Neural cell (in vitro differentiated cells): ENCODE measurements at regions not wholly inside any gene's neighbourhood (a gene's known extent, or its start where the extent isn't known, plus 50 kb on each side); places are given as distances from the start of the nearest gene placed in this dataset.

ENCODE experiments used
- H2AFZ ChIP-seq: fragments of 200-600, 300-800 bp; sonication (generic), shearing (Covaris generic); 2 replicates; pipeline ENCODE4 v1.6.0; 2014; ENCODE audit warnings: low read depth, mild to moderate bottlenecking, antibody characterized with exemption, low read length, moderate library complexity
- H3F3A ChIP-seq: fragments of 200-600 bp; shearing (Covaris generic); 2 replicates; pipeline ENCODE4 v1.6.1; 2016; ENCODE audit warnings: mild to moderate bottlenecking, moderate library complexity, mixed read lengths, antibody characterized with exemption, low read length; ENCODE audit not compliant: insufficient read depth, poor library complexity, severe bottlenecking
- H3K27ac ChIP-seq: fragments of 200-600, 300-800 bp; sonication (generic), shearing (Covaris generic); 2 replicates; pipeline ENCODE4 v1.5.1; 2014; ENCODE audit warnings: mild to moderate bottlenecking, low read length, moderate library complexity
- H3K27me3 ChIP-seq: fragments of 300-800, 200-600 bp; sonication (generic), shearing (Covaris generic); 2 replicates; pipeline ENCODE4 v1.6.0; 2014; ENCODE audit warnings: mild to moderate bottlenecking, low read depth, low read length, moderate library complexity; ENCODE audit not compliant: insufficient read depth
- H3K36me3 ChIP-seq: fragments of 300-800, 200-600 bp; sonication (generic), shearing (Covaris generic); 2 replicates; pipeline ENCODE4 v1.5.1; 2014; ENCODE audit warnings: mild to moderate bottlenecking, antibody characterized with exemption, low read length, moderate library complexity; ENCODE audit not compliant: insufficient read depth
- H3K4me2 ChIP-seq: fragments of 300-800, 200-600 bp; sonication (generic), shearing (Covaris generic); 2 replicates; pipeline ENCODE4 v1.6.0; 2014; ENCODE audit warnings: mild to moderate bottlenecking, low read length
- H3K4me3 ChIP-seq: fragments of 300-800, 200-600 bp; sonication (generic), shearing (Covaris generic); 2 replicates; pipeline ENCODE4 v1.5.1; 2014; ENCODE audit warnings: mild to moderate bottlenecking, low read length, moderate library complexity
- H3K79me2 ChIP-seq: fragments of 200-600 bp; shearing (Covaris generic); replicated peaks from 2 replicates; pipeline ENCODE4 v1.6.0; 2014; ENCODE audit warnings: mild to moderate bottlenecking, low read length, moderate library complexity; ENCODE audit not compliant: insufficient read depth
- H3K9ac ChIP-seq: fragments of 300-800, 200-600 bp; sonication (generic), shearing (Covaris generic); 2 replicates; pipeline ENCODE4 v1.6.1; 2016; ENCODE audit warnings: mild to moderate bottlenecking, low read length, mixed read lengths
- H3K9me2 ChIP-seq: fragments of 200-600 bp; shearing (Covaris generic); 2 replicates; pipeline ENCODE4 v1.6.1; 2016; ENCODE audit warnings: mild to moderate bottlenecking, low read length, mixed read lengths; ENCODE audit not compliant: insufficient read depth
- H3K9me3 ChIP-seq: fragments of 200-600, 300-800 bp; sonication (generic), shearing (Covaris generic); 2 replicates; pipeline ENCODE4 v1.6.1; 2016; ENCODE audit warnings: mild to moderate bottlenecking, mixed run types, low read length, moderate library complexity, mixed read lengths
- H4K20me1 ChIP-seq: fragments of 200-600 bp; shearing (Covaris generic); 2 replicates; pipeline ENCODE4 v1.6.1; 2016; ENCODE audit warnings: mild to moderate bottlenecking, mixed run types; ENCODE audit not compliant: insufficient read depth
- CTCF ChIP-seq: fragments of 450-650 bp; IDR thresholded peaks from 2 replicates; pipeline ENCODE4 v1.5.1; 2014; ENCODE audit warnings: antibody characterized with exemption, mild to moderate bottlenecking, moderate library complexity; ENCODE audit not compliant: poor library complexity, severe bottlenecking
- EP300 ChIP-seq: fragments of 450-650 bp; conservative IDR thresholded peaks from 2 replicates; pipeline ENCODE4 v1.6.1; 2014; ENCODE audit warnings: antibody characterized with exemption, mild to moderate bottlenecking, moderate library complexity; ENCODE audit not compliant: poor library complexity, severe bottlenecking
- EZH2 ChIP-seq: fragments of 200-600, 300-800 bp; shearing (Covaris generic), sonication (generic); IDR thresholded peaks from 2 replicates; pipeline ENCODE4 v1.6.1; 2014; ENCODE audit warnings: antibody characterized with exemption, low read length, borderline replicate concordance, mild to moderate bottlenecking; ENCODE audit not compliant: insufficient read depth, poor library complexity, severe bottlenecking
- MXI1 ChIP-seq: fragments of 450-650 bp; conservative IDR thresholded peaks from 2 replicates; pipeline ENCODE4 v1.6.1; 2014; ENCODE audit warnings: antibody characterized with exemption, mild to moderate bottlenecking; ENCODE audit not compliant: poor library complexity, severe bottlenecking
- POLR2AphosphoS5 ChIP-seq: IDR thresholded peaks from 2 replicates; pipeline ENCODE4 v1.6.1; 2012
- RAD21 ChIP-seq: fragments of 450-650 bp; conservative IDR thresholded peaks from 2 replicates; pipeline ENCODE4 v1.6.1; 2014; ENCODE audit warnings: antibody characterized with exemption, mild to moderate bottlenecking, moderate library complexity
- REST ChIP-seq: IDR thresholded peaks from 2 replicates; pipeline ENCODE4 v1.6.1; 2012; ENCODE audit warnings: borderline replicate concordance
- SMC3 ChIP-seq: fragments of 450-650 bp; conservative IDR thresholded peaks from 2 replicates; pipeline ENCODE4 v1.6.1; 2014; ENCODE audit warnings: antibody characterized with exemption, mild to moderate bottlenecking, moderate library complexity; ENCODE audit not compliant: poor library complexity
- TAF1 ChIP-seq: IDR thresholded peaks from 2 replicates; pipeline ENCODE4 v1.6.1; 2012; ENCODE audit warnings: low read depth

GRCh38 chr6:147149826-147150225 lies 54.4 kb upstream of the STXBP5 start:
- no peaks in the 10 kb centered on the region for H3K36me3 ChIP-seq
- H4K20me1 ChIP-seq: no peaks in the 10 kb centered on the region
- H3K4me3 ChIP-seq: no peak overlapping the region
- no peak overlapping the region for H2AFZ ChIP-seq
- no peak overlapping the region for H3K4me2 ChIP-seq
- H3K9me3 ChIP-seq: no peaks in the 10 kb centered on the region
- H3F3A ChIP-seq: no peaks in the 10 kb centered on the region
- H3K27me3 ChIP-seq: no peaks in the 10 kb centered on the region
- TF ChIP-seq MXI1: no peak
- no peak for TF ChIP-seq EZH2
- TF ChIP-seq EP300: no peak
- TF ChIP-seq REST: no peak
- no peak for TF ChIP-seq RAD21
- TF ChIP-seq POLR2AphosphoS5: no peak
- TF ChIP-seq CTCF: no peak
- no peak for TF ChIP-seq SMC3
- no peak for TF ChIP-seq TAF1
- H3K27ac ChIP-seq: no peak overlapping the region
- no peaks in the 10 kb centered on the region for H3K9me2 ChIP-seq
- H3K79me2 ChIP-seq: no peaks in the 10 kb centered on the region
- H3K9ac ChIP-seq: no peak overlapping the region

- H3F3A ChIP-seq: no peaks in the 10 kb centered on the region
- H3K27ac ChIP-seq: no peak overlapping the region
- H3K9me2 ChIP-seq: no peaks in the 10 kb centered on the region
- H3K9me3 ChIP-seq: no peaks in the 10 kb centered on the region
- TF ChIP-seq SMC3 (no peak), POLR2AphosphoS5 (no peak), TAF1 (no peak), MXI1 (no peak), EP300 (no peak), CTCF (no peak), REST (no peak), EZH2 (no peak), RAD21 (no peak)
- H3K9ac ChIP-seq: no peak overlapping the region
- H3K27me3 ChIP-seq: no peaks in the 10 kb centered on the region
- H2AFZ ChIP-seq: no peak overlapping the region
- no peaks in the 10 kb centered on the region for H3K36me3 ChIP-seq
- no peak overlapping the region for H3K4me3 ChIP-seq
- no peaks in the 10 kb centered on the region for H4K20me1 ChIP-seq
- H3K4me2 ChIP-seq: no peak overlapping the region
- no peaks in the 10 kb centered on the region for H3K79me2 ChIP-seq
These were observed 53.9 kb upstream of the STXBP5 start for GRCh38 chr6:147150293-147150692.
